PFSK-1 (cell line): ENCODE measurements at regions not wholly inside any gene's neighbourhood (a gene's known extent, or its start where the extent isn't known, plus 50 kb on each side); places are given as distances from the start of the nearest gene placed in this dataset.

Experiments used
- FOXP2 ChIP-seq: optimal IDR thresholded peaks from 2 replicates; pipeline ENCODE3; 2011; ENCODE audit warnings: borderline replicate concordance, control low read depth, inconsistent platforms; ENCODE audit not compliant: insufficient read depth; ENCODE audit errors: extremely low read length, extremely low read depth
- POLR2AphosphoS5 ChIP-seq: IDR thresholded peaks from 2 replicates; pipeline ENCODE4 v1.6.1; 2012; ENCODE audit warnings: low read depth, mild to moderate bottlenecking, control low read depth, low read length, moderate library complexity
- SIN3A ChIP-seq: IDR thresholded peaks from 2 replicates; pipeline ENCODE4 v1.6.1; 2012; ENCODE audit warnings: mild to moderate bottlenecking, low read length, moderate library complexity, borderline replicate concordance; ENCODE audit not compliant: insufficient read depth
- TAF1 ChIP-seq: IDR thresholded peaks from 2 replicates; pipeline ENCODE4 v1.6.1; 2012; ENCODE audit warnings: low read length, control low read depth, borderline replicate concordance; ENCODE audit not compliant: insufficient read depth
- TF ChIP-seq, protein P1 (sequence below), 2 experiments: IDR thresholded peaks; 2 replicates each; pipeline versions ENCODE4 v1.6.1 to v1.8.0; 2011 to 2012; ENCODE audit warnings: low read depth in 2 of 2, low read length in 2 of 2, control low read depth in 1 of 2, inconsistent platforms in 1 of 2, mild to moderate bottlenecking in 1 of 2, moderate library complexity in 1 of 2; ENCODE audit not compliant: insufficient read depth in 1 of 2

DNA sequence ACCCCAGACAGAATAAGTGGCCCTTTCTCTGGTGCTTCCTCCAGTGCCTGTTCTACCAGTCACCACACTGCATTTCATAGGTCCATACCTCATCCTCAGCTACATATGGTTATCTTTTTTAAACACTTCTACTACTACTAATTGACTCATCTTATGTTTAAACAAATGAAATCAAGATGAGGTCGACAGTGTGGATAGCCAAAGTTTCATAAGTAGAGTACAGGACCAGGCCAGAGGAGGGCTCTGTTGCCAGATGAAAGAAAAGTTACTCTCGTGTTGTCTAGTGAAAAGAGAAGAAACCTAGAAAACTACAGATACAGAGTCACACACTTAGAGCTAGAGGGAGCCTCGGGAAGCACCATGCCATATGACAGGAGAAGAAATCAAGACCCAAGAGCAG, 296.1 kb downstream of the VPS13C start:
- TF ChIP-seq FOXP2 (no peak), TAF1 (no peak), POLR2AphosphoS5 (no peak), SIN3A (no peak)
- TF ChIP-seq, protein P1, sequence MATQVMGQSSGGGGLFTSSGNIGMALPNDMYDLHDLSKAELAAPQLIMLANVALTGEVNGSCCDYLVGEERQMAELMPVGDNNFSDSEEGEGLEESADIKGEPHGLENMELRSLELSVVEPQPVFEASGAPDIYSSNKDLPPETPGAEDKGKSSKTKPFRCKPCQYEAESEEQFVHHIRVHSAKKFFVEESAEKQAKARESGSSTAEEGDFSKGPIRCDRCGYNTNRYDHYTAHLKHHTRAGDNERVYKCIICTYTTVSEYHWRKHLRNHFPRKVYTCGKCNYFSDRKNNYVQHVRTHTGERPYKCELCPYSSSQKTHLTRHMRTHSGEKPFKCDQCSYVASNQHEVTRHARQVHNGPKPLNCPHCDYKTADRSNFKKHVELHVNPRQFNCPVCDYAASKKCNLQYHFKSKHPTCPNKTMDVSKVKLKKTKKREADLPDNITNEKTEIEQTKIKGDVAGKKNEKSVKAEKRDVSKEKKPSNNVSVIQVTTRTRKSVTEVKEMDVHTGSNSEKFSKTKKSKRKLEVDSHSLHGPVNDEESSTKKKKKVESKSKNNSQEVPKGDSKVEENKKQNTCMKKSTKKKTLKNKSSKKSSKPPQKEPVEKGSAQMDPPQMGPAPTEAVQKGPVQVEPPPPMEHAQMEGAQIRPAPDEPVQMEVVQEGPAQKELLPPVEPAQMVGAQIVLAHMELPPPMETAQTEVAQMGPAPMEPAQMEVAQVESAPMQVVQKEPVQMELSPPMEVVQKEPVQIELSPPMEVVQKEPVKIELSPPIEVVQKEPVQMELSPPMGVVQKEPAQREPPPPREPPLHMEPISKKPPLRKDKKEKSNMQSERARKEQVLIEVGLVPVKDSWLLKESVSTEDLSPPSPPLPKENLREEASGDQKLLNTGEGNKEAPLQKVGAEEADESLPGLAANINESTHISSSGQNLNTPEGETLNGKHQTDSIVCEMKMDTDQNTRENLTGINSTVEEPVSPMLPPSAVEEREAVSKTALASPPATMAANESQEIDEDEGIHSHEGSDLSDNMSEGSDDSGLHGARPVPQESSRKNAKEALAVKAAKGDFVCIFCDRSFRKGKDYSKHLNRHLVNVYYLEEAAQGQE (IDR thresholded peaks at IDR 0.05; ENCODE audit: insufficient read depth in 1 of 2, low read depth in 2 of 2, low read length in 2 of 2), result no peak

DNA sequence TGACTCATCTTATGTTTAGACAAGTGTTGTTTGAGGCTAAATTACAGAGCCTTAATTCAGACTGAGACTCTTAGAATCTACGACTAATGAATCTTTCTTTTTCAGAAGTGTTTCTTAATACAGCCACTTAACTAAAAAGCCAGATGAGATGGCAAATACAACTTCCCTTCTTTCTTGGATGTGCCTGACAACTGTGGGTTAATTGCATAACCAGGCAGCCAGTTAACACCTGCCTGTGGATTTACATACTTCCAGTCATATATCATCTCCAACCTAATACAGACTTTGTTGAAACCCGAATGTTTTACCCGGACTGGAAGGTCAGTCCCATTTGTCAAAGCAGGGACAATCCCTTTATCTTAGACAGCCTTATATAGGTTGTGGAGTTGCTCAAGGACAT, 297.6 kb downstream of the VPS13C start:
- TF ChIP-seq, protein P1 (IDR thresholded peaks at IDR 0.05; ENCODE audit: insufficient read depth in 1 of 2, low read depth in 2 of 2, low read length in 2 of 2), result no peak
- no peak for TF ChIP-seq POLR2AphosphoS5
- no peak for TF ChIP-seq TAF1
- no peak for TF ChIP-seq FOXP2
- no peak for TF ChIP-seq SIN3A

DNA sequence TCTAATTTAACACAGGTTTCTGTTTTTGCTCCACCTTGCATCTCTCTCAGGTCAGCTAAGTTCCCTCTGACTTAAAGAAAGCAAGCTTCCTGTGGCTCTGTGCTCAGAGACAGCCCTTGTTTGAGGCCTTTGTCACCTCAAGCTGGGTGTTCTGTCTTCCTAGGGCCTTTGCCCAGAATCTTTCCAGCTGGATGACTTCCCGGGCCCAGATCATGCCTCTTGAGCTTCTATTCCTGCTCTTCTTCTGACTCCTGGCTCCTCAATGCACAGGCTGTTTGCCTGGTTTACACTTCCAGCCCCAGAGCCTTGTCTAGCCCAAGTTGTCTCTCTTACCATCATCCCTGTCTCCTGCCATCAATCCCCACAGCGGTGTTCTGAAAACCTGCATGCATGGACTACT, 300.6 kb downstream of the VPS13C start:
- no peak for TF ChIP-seq SIN3A
- TF ChIP-seq, protein P1 (IDR thresholded peaks at IDR 0.05; ENCODE audit: insufficient read depth in 1 of 2, low read depth in 2 of 2, low read length in 2 of 2), result no peak

DNA sequence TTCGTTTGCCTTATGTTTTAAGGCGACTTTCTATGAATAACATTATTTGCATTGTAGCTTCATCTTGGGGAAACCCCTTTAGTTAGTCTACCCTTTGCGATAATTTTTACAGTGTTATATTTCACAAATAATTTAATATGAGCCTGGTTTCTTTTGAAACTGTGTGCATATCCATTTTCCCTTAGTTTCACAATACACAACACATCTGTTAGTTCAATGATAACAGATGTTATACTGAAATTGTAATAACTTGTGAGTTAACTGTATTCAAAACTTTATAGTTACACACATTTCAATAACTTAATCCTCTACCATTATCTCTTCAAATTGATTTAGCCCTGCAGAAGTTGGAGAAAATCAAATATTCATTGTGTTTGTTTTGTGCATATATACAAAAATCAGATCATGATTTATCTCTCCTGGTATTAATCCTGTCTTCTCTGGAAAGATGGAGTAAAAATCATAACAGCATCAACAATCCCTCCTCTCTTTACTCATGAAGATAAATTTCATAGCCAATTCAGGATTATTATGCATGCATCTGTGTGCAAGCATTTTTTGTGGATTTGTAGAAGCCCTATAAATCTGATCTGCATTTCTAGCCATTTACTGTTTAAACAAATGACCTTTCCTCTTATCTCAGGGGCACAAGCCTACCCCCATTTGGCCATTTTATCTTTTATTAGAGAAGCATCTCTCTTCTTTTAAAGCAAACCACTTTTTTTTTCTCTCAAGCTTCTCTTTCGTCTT, 304.0 kb downstream of the VPS13C start:
- TF ChIP-seq SIN3A (no peak), FOXP2 (no peak), POLR2AphosphoS5 (no peak), TAF1 (no peak)
- TF ChIP-seq, protein P1 (IDR thresholded peaks at IDR 0.05; ENCODE audit: insufficient read depth in 1 of 2, low read depth in 2 of 2, low read length in 2 of 2), result no peak

DNA sequence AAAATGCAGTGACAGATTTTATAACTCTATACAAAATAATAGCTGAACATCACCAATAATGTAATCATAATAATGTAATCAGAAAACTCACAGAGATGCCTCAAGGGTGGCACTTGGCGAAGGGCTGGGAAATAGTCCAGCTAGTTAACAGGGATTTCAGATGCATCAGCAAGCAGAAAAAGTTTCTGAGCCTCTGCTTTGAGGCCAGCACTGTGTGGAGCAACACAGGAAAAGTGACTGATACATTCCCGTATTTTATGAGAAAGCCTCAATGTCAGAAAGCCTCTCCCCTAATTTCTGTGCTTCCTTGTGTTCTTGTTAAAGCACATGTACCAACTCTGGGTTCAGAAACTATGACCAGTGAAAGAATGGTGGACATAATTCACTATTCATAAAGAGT, 304.8 kb downstream of the VPS13C start:
- TF ChIP-seq, protein P1 (IDR thresholded peaks at IDR 0.05; ENCODE audit: insufficient read depth in 1 of 2, low read depth in 2 of 2, low read length in 2 of 2), result no peak
